Suppressor macrophage treated with lipopolysaccharide for 4 hours (primary cell): ENCODE measurements at regions not wholly inside any gene's neighbourhood (a gene's known extent, or its start where the extent isn't known, plus 50 kb on each side); places are given as distances from the start of the nearest gene placed in this dataset.
A peak's percentile ranks its signal among the peaks of the same experiment; 100 is the strongest.
"Not testable (repeated sequence)": the region's sequence is repeated elsewhere in the genome, so short reads cannot be mapped to it uniquely, and the experiment has no call there.

Experiments used
- DNase-seq: peaks from one replicate; pipeline ENCODE4 v3.0.0-alpha.2; 2020

DNA sequence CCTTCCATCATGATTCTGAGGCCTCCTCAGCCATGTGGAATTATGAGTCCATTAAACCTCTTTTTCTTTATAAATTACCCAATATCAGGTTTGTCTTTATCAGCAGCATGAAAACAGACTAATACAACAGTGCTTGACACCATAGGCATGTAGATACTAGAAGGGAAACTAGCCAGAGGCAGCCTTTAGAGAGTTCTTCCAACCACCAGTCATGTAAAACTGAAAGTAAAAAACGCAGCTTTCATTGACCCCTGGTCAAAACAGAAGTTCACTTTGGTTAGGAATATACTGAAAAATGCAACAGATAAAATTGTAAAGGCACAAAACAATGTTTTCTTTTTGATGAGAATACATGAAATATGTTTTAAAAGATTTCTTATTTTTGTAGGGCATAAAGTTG is 122.8 kb upstream of the L3MBTL4 start:
- DNase-seq = peak; percentile 5

DNA sequence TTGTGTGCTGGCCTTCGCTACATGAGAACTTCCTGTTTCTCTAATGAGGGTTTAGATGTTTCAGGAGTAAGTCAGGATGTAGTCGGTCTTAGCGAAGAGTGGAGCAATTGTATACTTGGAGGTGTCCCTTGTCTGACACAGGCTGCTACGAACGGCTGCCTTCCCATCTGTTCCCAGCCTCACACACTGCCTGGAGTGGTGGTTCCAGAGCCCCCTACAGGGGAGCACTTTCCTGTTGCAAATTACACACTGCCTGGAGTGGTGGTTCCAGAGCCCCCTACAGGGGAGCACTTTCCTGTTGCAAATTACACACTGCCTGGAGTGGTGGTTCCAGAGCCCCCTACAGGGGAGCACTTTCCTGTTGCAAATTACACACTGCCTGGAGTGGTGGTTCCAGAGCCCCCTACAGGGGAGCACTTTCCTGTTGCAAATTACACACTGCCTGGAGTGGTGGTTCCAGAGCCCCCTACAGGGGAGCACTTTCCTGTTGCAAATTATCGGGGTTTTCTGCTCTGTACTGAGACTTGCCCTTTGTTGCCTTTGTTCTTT is 126.5 kb upstream of the L3MBTL4 start:
- DNase-seq = not testable (repeated sequence)

DNA sequence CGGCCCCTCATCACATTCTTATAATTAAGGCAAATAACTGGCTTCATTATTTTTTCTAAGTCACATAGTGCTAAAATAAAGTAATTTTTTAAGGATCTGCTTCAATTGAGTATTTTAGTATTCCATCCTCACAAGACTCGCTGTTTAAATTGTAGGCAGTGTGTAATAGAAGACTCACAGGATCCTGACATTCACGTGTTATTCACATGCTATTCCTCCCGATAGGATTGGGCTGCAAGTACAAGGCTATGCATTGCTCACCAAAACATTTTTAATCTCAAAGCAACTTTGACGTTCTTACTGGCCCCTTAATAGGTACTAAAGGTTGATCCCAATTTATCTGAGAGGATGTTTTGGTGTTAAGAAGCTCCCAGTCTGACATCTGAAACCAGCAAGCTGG is 127.6 kb upstream of the L3MBTL4 start:
- no peak for DNase-seq

DNA sequence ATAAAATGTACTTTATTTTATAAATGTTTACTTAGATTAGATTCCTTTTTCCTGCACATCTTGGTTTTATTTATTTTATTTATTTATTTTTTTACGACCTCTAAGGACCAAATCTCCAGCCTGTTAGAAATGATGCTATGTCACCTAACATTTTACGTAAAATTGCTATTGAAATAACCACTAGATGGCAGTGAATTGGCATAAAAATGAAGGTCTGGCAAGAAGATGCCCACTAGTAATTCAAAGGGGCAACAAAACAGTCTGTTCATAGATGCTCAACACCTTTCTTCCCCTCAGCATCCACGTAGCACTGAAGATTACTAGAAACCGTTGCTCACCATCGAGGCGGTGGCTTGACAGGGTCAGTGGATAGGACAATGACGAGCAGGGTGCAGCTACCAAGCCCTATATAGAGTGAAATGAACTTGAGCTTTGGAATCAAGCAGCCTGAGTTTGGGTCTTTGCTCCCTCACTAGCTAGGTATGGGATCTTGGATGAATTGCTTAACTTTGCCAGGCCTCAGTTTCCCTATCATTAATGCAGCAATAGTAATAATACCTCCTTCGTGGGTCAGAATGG is 128.7 kb upstream of the L3MBTL4 start:
- peak; percentile 6 for DNase-seq

DNA sequence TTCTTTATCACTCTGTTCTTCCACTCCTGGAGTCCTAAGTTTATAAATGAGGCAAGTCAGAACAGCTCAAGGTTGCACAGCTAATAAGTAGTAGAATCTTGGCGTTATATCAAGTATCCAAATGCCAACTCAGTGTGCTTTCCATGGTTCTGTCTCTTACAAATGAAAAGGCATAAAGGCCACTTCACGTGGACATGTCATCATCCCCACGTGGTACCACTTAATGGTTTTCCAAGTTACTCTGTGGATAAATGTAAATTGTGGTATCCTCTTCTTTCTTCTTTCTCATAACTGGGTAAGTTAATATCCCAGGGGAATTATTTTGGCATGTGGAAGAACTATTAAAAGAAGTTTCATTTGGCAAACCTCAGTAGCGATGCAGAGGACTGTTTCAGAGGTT is 131.5 kb upstream of the L3MBTL4 start:
- DNase-seq = no peak

DNA sequence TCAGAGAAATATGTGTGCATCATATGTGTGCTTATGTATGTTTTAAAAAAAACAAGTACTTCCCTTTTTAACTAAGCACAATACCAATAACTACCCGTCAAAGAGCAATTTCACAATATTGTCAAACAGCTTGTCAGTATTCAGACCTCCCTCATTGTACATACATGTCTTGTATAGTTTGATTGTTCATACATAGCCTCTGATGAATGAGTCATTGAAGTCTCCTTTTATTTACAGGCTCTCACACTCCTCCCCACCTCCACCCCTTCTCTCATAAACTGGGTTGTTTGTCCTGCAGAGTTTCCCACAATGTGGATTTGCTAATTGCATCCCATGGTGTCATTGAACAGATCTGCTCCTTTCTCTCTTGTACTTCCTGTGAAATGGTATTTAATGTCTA is 132.8 kb upstream of the L3MBTL4 start:
- DNase-seq = no peak

DNA sequence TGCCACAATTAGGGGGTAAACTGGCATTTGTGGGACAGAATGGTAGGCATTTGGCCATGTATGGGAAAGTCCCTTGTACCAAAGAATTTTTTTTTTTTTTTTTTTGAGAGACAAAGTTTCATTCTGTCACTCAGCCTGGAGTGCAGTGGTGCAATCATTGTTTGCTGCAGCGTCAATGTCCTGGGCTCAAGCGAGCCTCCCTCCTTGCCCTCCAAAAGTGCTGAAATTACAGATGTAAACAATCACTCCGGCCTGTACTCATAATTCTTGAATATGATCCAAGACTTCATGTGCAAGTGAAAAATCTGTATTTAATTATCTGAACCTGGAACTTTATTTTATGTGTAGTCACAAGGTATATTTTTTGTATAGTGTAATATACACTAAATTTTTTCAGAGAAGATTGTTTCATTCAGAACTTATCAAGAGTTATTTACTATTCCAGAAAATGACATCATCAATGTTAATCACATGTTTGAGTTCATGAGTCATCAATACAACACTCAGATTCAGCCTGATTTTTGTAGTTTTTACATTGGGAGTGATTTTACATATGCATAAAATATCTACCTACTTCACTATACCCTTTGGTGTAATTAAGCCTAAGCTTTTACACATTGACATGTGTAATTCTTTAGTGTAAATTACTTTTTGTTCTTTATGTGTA is 138.7 kb upstream of the L3MBTL4 start:
- no peak for DNase-seq

DNA sequence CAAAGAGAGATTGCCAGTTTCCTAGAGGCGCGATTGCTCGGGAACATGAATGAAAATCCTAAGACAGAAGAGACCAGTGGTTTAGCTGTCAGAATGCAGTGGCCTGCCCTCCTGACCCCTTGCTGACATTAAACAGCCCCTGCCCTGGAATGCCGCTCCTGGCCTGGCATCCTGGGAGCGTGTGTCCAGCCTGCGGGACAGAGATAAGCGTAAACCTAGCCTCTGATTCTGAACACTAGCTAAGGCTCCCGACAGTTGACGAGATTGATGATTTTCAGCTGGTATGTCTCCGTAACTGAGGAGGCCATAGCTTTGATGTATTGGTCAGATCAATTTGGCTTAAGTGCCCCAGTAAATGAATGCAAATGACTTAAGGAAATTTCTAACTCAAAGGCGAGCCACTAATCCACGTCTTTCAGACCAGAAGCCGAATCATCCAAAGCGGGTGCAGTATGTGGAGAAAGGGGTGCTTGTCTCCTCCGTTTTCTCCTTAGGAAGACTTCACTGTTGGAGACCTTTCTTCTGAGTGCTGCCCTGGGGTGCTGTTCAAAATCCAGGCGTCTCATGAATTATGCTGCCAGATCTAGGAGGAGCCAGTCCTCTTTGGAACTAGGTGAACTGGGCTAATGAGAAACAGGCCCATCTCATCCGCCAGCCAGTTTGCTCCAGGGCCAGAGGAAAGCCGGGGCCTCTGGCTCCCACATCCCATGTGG is 142.5 kb upstream of the L3MBTL4 start:
- no peak for DNase-seq

DNA sequence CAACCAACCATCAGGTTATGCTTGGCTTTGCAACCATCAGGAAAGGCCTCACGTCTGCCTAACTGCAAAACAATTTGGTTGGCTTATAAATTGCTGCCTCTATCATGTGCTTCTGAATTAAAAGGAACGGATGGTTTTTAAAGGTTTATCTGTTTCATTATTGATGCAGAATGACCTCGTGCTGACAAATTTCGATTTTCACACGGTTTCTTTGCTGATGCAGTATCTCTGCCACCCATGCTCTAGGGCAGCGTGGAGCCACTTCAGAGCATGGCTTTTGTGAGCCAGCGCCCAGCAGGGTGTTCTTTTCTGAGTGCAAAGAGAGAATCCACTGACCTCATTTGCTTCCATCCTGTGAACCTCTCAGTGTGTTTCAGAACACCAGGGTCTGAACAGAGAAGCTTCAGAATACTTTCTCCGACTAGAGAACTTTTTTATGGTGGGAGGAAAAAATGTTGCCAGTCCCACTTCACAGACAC is 143.1 kb upstream of the L3MBTL4 start:
- no peak for DNase-seq

DNA sequence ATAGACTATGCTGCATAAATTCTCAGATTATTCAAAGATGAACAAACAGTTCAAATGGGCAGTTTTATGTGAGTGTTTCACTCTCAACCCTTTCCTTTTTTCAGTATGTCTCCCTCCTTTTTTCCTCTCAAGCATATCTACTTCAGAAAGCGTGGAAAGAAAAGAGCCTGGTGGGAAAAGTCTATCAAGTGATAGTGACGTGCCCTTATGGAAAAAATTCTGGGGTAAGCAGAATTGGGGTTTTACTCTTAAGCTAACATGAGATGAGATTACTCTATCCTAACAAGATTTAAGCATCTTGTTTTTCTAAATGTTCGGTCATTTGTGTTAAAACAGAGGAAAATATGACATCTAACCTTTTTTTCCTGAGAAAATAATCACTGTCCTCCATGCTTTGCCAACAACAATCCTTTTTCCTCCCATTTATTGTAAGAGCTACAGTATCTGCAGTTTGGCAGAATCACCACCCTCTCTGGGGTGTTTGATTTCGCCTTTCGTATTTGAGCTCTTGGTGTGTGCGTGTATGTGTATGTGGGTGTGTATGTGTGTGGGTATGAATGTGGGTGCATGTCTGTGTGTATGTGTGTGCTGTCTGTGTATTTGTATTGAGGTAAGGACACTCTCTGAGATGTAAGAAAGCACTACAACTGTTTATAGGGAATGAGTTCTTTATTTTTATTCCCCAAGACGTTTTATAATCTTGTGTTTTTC is 143.9 kb upstream of the L3MBTL4 start:
- no peak for DNase-seq

DNA sequence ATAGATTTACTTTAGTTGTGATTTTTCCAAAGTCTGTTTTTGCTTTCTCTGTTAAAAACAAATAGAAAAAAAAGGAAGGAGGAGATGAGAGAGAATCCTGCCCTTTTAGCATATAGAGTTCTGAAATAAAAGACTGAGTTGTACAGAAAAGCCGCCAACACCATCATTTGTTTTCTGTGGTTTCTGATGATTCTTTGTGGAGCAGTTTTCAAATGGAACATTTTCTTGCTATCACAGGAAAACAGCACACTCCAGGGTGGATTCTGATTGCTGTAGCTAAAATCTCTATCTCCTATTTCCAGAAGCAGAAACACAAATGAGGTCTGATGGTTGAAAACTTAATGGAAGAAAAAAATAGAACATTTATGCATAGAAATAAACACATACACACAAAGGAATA is 144.6 kb upstream of the L3MBTL4 start:
- DNase-seq = no peak

DNA sequence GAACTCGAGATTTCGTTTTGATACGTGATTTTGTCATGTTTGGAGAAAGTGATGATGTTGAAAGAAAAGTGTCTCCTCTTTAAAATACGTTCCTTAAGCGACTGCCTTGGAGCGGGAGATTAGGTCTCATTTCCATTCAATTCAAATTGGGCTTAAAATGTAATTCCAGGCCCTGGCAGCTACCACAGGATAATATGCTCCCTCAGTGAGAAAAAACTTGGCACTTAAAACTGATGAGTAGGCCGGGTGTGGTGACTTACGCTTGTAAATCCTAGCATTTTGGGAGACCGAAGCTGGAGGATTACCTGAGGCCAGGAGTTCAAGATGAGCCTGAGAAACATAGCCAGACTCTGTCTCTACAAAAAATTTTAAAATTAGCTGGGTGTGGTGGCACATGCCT is 146.3 kb upstream of the L3MBTL4 start:
- no peak for DNase-seq

DNA sequence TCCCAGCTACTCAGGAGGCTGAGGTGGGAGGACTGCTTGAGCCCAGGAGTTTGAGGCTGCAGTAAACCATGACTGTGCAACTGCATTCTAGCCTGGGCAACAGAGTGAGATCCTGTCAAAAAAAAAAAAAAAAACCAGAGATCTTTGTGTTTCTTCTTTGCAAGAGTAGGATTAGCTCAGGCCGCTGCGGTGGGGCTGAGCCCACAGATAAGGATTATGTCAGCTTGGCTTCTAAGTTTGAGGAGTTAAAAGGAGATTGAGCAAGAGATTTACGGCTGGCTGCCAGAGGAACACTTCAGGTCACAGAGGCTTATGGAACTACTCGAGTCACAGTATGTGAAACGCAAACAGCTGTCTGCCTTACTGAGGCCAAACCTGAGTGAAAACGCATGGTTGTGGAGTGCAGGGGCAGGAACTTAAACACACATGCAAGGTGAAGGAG is 146.7 kb upstream of the L3MBTL4 start:
- no peak for DNase-seq

DNA sequence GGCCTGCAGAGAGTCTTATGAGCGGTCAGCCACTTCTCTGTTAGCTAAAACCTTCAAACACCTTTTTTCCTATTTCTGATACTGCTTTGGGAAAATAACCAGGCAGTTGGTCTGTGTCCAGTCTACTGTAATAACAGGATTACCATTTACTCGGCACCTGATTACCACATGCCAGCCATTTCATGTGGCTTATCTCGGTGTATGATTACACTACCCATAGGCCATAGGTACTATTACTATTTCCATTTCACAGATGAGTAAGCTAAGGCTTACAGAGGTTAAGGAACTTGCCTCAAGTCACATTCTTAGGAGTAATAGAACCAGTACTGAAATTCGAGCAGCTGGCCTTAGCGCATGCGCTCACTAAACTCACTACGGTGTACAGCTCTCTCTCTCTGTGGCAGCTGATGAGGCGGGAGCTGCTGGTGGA is 147.2 kb upstream of the L3MBTL4 start:
- no peak for DNase-seq

DNA sequence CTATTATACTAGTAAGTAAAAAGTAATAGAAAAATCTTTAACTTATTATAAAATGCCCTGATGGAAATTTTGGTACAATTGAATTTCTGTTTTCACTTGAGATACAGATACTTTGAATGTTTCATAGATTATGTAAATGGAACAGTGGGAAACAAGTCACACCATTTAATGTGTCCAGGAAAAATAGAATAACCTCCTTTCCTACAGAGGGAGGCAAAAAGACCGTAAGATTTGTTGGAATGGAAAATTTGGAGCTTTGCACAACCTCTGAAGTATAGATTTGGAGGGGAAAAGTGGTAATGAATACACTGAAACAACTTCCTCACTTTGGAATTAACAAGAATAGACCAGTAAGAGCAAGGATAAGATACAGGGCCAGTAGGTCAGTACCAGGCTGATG is 149.2 kb upstream of the L3MBTL4 start:
- no peak for DNase-seq

DNA sequence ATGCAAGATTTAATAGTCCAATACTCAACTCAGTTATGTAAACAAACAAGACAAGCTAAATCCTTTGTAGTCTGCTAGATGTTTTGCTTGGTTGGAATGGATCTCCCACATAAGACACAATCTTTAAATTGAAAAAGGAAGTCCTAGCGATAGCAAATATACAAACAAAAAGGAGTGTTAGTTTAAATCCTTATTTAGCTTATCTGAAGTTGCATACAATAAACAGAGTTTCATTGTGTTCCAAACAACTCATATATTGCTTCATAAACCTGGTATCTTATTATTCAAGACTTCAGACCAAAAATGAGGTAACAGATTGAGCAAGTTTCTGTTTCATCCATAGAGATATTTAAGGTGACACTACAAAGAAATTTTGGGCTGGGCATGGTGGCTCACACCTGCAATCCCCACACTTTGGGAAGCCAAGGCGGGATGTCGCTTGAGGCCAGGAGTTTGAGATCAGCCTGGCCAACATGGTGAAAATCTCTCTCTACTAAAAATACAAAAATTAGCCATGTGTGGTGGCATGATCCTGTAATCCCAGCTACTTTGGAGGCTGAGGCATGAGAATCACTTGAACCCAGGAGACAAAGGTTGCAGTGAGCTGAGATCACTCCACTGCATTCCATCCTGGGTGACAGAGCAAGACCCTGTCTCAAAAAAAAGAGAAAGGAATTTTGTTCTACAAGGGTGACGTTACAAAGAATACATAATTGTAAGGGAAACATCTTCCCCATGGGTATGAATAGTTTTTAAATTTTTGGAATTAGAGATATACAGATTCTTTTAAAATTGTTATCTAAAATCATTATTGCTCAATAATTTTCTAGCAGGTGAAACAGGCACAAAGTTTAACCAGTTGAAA is 150.5 kb upstream of the L3MBTL4 start:
- DNase-seq = no peak

DNA sequence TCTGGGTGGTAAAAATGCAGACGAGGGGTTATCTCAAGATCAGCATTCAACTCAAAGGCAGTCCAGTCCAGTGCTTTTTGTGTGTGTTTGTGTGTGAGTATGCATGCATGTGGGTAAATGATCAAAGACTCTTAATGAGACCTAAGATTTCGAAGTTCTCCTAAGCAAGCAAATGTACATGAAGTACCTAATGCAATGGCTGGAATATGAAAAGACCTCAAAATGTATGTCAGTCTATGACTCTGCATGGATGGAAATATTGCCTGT is 151.0 kb upstream of the L3MBTL4 start:
- no peak for DNase-seq

DNA sequence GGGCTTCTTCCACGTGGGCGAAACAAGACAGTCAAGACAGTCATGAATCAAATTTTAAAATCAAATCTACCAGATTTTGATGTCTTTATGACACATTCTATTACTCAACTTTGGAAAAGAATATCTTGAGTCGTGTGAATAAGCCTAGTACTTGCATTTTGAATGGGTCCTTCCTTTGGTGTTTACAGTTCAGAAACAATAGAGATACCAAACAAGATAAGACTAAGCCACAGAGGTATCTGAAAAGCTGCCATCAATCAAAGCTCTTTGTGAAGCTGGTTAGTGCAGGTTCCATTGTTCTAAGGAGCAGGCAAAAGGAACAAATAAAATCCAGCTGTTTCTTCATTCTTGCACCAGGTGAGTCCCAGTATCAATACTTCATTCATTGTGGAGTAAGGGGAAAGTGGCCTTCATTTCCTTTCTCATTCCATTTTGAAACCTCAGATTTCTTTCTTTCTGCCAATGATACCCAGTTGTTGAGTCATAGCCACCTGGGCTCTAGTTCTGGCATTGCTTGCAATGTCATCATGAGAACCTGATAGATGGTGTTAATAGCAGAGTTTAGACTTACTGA is 151.7 kb upstream of the L3MBTL4 start:
- DNase-seq = no peak

DNA sequence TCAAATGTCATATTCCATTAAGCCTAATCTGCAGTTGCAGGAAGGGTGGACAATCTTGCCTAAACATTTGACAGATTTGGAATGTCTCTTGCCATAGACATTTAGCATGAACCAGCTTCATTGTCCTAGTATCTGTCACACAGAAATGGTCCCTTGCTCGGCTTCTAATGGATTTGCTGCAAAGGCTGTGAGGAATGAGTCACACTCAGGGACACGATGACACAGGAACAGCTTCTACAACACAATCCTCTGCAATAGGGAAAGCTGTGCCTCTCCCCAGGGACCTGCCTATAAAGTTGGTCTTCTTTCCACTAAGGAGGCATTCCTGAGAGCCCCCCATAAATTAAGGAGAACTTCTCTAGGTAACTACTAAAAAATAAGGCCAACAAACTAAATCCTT is 155.1 kb upstream of the L3MBTL4 start:
- DNase-seq = no peak

DNA sequence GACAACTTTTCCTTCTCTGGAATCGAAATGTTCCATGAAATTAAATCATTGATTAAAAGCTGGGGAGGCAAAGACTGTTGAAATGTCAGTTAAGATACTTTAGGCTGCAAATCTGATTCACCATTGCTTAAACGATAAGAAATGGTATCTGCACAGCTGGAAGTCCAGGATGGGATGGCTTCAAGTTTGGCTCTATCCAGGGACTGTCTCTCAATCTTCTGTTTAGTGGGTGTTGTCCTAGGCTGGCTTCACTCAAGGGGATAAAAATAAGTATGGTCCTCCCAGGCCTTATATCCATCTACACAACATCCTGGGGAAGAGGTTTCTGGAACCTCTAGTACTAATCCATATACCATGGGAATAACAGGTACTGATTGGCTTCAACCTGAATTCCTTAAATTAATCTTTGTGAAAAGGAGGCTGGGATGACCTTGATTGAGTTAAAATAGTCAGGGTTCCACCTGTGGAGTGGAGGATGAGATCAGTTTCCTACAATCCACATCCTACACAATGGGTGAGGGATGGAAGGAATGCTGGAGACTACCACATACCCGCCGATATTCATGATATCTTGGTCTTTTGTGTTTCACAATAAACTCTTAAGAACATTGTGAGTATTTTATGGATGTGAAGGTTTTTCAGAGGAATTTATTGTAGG is 156.0 kb upstream of the L3MBTL4 start:
- DNase-seq = no peak

DNA sequence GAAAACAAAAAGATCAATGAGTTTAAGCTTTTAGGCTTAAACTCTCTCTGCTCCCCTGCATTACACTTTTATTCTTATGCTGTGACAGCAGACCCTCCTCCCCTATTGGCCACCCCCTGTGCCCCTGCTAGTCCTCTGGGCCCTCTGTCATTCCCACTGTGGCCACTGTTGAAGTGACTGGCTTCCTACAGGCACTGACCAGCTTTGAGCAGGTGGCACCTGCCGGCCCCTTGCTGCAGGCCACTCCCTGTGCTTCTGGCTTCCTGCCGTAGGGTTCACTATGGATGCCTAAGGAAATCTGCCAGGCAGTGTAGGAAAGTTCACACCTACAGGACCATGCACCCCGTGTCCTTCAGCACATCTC is 156.5 kb upstream of the L3MBTL4 start:
- DNase-seq = no peak

DNA sequence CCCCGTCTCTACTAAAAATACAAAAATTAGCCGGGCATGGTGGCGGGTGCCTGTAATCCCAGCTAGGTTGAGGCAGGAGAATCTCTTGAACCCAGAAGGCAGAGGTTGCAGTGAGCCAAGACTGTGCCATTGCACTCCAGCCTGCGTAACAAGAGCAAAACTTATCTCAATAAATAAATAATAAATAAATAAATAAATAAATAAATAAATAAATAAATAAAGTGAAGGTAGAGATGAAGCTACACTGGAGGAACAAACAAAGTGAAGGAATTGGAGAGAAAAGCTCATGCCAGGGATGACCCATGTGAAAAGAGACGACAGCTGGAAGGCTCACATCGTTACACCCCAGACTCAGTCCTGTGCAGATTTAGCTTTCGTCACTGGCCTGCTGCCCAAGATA is 157.3 kb upstream of the ARHGAP28 start:
- DNase-seq = not testable (repeated sequence)
